ENCODE measurements at regions not wholly inside any gene's neighbourhood (a gene's known extent, or its start where the extent isn't known, plus 50 kb on each side); places are given as distances from the start of the nearest gene placed in this dataset.
"Not testable (repeated sequence)": the region's sequence is repeated elsewhere in the genome, so short reads cannot be mapped to it uniquely, and the experiment has no call there.

GRCh38 chr3:16769525-16769924, 115.2 kb upstream of the PLCL2 start:
- DNase-seq (ENCODE audit: low spot score), result no peak

GRCh38 chr3:16770021-16770420, 114.7 kb upstream of the PLCL2 start:
- no peak for DNase-seq (ENCODE audit: low spot score)

- no peak for DNase-seq (ENCODE audit: low spot score)
These were observed 114.0 kb upstream of the PLCL2 start for GRCh38 chr3:16770792-16771191.

GRCh38 chr3:16773594-16773993, 111.2 kb upstream of the PLCL2 start:
- not testable (repeated sequence) for DNase-seq (ENCODE audit: low spot score)

- DNase-seq (ENCODE audit: low spot score), result not testable (repeated sequence)
These were observed 110.2 kb upstream of the PLCL2 start for GRCh38 chr3:16774536-16774935.

- no peak for DNase-seq (ENCODE audit: low spot score)
These were observed 99.8 kb upstream of the PLCL2 start for GRCh38 chr3:16784973-16785372.

GRCh38 chr3:16785465-16785864, 99.3 kb upstream of the PLCL2 start:
- no peak for DNase-seq (ENCODE audit: low spot score)

- no peak for DNase-seq (ENCODE audit: low spot score)
These were observed 96.2 kb upstream of the PLCL2 start for GRCh38 chr3:16788440-16789056.

GRCh38 chr3:16789344-16790120, 95.2 kb upstream of the PLCL2 start:
- no peak for DNase-seq (ENCODE audit: low spot score)

- no peak for DNase-seq (ENCODE audit: low spot score)
These were observed 94.0 kb upstream of the PLCL2 start for GRCh38 chr3:16790432-16791400.

- no peak for DNase-seq (ENCODE audit: low spot score)
These were observed 91.4 kb upstream of the PLCL2 start for GRCh38 chr3:16793321-16793720.

- DNase-seq (ENCODE audit: low spot score), result no peak
These were observed 90.5 kb upstream of the PLCL2 start for GRCh38 chr3:16794257-16794656.

GRCh38 chr3:16795581-16795980, 89.2 kb upstream of the PLCL2 start:
- DNase-seq (ENCODE audit: low spot score), result no peak

- no peak for DNase-seq (ENCODE audit: low spot score)
These were observed 86.9 kb upstream of the PLCL2 start for GRCh38 chr3:16797831-16798230.

GRCh38 chr3:16798738-16799137, 86.0 kb upstream of the PLCL2 start:
- no peak for DNase-seq (ENCODE audit: low spot score)

GRCh38 chr3:16800361-16800760, 84.4 kb upstream of the PLCL2 start:
- DNase-seq (ENCODE audit: low spot score), result no peak

- no peak for DNase-seq (ENCODE audit: low spot score)
These were observed 83.5 kb upstream of the PLCL2 start for GRCh38 chr3:16801223-16801622.

- no peak for DNase-seq (ENCODE audit: low spot score)
These were observed 83.1 kb upstream of the PLCL2 start for GRCh38 chr3:16801698-16802097.

- no peak for DNase-seq (ENCODE audit: low spot score)
These were observed 82.4 kb upstream of the PLCL2 start for GRCh38 chr3:16802389-16802788.

- no peak for DNase-seq (ENCODE audit: low spot score)
These were observed 81.7 kb upstream of the PLCL2 start for GRCh38 chr3:16803019-16803418.

- no peak for DNase-seq (ENCODE audit: low spot score)
These were observed 77.4 kb upstream of the PLCL2 start for GRCh38 chr3:16807391-16807790.

- no peak for DNase-seq (ENCODE audit: low spot score)
These were observed 76.2 kb upstream of the PLCL2 start for GRCh38 chr3:16808393-16809107.

Data from COLO829 (cell line).